ENCODE measurements at regions not wholly inside any gene's neighbourhood (a gene's known extent, or its start where the extent isn't known, plus 50 kb on each side); places are given as distances from the start of the nearest gene placed in this dataset.

GRCh38 chr12:24723759-24724158 lies 225.1 kb downstream of the BCAT1 start:
- no peak for TF ChIP-seq POLR2A (IDR thresholded peaks at IDR 0.05; ENCODE audit: low read depth, low read length)
- TF ChIP-seq CTCF (IDR thresholded peaks at IDR 0.05; ENCODE audit: extremely low read depth in 1 of 2, insufficient read depth in 1 of 2, low read depth in 1 of 2, low read length in 2 of 2), result no peak
